ENCODE measurements at regions not wholly inside any gene's neighbourhood (a gene's known extent, or its start where the extent isn't known, plus 50 kb on each side); places are given as distances from the start of the nearest gene placed in this dataset.
"Not testable (repeated sequence)": the region's sequence is repeated elsewhere in the genome, so short reads cannot be mapped to it uniquely, and the experiment has no call there.

DNA sequence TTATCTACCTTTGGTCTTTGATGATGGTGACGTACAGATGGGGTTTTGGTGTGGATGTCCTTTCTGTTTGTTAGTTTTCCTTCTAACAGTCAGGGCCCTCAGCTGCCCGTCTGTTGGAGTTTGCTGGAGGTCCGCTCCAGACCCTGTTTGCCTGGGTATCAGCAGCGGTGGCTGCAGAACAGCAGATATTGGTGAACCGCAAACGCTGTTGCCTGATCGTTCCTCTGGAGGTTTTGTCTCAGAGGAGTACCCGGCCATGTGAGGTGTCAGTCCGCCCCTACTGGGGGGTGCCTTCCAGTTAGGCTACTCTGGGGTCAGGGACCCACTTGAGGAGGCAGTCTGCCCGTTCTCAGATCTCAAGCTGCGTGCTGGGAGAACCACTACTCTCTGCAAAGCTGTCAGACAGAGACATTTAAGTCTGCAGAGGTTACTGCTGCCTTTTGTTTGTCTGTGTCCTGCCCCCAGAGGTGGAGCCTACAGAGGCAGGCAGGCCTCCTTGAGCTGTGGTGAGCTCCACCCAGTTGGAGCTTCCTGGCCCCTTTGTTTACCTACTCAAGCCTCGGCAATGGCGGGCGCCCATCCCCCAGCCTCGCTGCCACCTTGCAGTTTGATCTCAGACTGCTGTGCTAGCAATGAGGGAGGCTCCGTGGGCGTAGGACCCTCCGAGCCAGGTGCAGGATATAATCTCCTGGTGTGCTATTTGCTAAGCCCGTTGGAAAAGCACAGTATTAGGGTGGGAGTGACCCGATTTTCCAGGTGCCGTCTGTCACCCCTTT, 68.5 kb upstream of the ECI2 start:
- TF ChIP-seq, protein P1, sequence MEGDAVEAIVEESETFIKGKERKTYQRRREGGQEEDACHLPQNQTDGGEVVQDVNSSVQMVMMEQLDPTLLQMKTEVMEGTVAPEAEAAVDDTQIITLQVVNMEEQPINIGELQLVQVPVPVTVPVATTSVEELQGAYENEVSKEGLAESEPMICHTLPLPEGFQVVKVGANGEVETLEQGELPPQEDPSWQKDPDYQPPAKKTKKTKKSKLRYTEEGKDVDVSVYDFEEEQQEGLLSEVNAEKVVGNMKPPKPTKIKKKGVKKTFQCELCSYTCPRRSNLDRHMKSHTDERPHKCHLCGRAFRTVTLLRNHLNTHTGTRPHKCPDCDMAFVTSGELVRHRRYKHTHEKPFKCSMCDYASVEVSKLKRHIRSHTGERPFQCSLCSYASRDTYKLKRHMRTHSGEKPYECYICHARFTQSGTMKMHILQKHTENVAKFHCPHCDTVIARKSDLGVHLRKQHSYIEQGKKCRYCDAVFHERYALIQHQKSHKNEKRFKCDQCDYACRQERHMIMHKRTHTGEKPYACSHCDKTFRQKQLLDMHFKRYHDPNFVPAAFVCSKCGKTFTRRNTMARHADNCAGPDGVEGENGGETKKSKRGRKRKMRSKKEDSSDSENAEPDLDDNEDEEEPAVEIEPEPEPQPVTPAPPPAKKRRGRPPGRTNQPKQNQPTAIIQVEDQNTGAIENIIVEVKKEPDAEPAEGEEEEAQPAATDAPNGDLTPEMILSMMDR (IDR thresholded peaks at IDR 0.05; ENCODE audit: extremely low read depth in 1 of 2, insufficient read depth in 1 of 2, low read depth in 1 of 2, low read length in 2 of 2) = not testable (repeated sequence)
- TF ChIP-seq GATA2 (IDR thresholded peaks at IDR 0.05; ENCODE audit: insufficient read depth, insufficient read length, low read depth, low read length); JUN (IDR thresholded peaks at IDR 0.05; ENCODE audit: borderline replicate concordance, insufficient read depth, insufficient read length, low read depth); POLR2A (IDR thresholded peaks at IDR 0.05; ENCODE audit: low read depth, low read length); EZH2 (IDR thresholded peaks at IDR 0.05; ENCODE audit: borderline replicate concordance, low read depth, low read length, severe bottlenecking): not testable (repeated sequence)
